ENCODE measurements at regions not wholly inside any gene's neighbourhood (a gene's known extent, or its start where the extent isn't known, plus 50 kb on each side); places are given as distances from the start of the nearest gene placed in this dataset.
"Not testable (repeated sequence)": the region's sequence is repeated elsewhere in the genome, so short reads cannot be mapped to it uniquely, and the experiment has no call there.

GRCh38 chr5:36423578-36424307 is 122.0 kb upstream of the RANBP3L start:
- DNase-seq (ENCODE audit: low spot score): no peak

GRCh38 chr5:36426070-36426469 is 124.4 kb upstream of the RANBP3L start:
- not testable (repeated sequence) for DNase-seq (ENCODE audit: low spot score)

GRCh38 chr5:36435516-36435915 is 133.8 kb upstream of the RANBP3L start:
- no peak for DNase-seq (ENCODE audit: low spot score)

- no peak for DNase-seq (ENCODE audit: low spot score)
Observed at GRCh38 chr5:36436306-36436705, 134.6 kb upstream of the RANBP3L start.

- DNase-seq (ENCODE audit: low spot score): no peak
Observed at GRCh38 chr5:36438765-36439561, 137.3 kb upstream of the RANBP3L start.

GRCh38 chr5:36440300-36440699 is 138.6 kb upstream of the RANBP3L start:
- no peak for DNase-seq (ENCODE audit: low spot score)

- no peak for DNase-seq (ENCODE audit: low spot score)
Observed at GRCh38 chr5:36441280-36441679, 139.6 kb upstream of the RANBP3L start.

GRCh38 chr5:36442352-36442751 is 140.7 kb upstream of the RANBP3L start:
- no peak for DNase-seq (ENCODE audit: low spot score)

- DNase-seq (ENCODE audit: low spot score): no peak
Observed at GRCh38 chr5:36442796-36443195, 141.1 kb upstream of the RANBP3L start.

GRCh38 chr5:36443941-36444340 is 142.2 kb upstream of the RANBP3L start:
- DNase-seq (ENCODE audit: low spot score): no peak

GRCh38 chr5:36444582-36445418 is 143.1 kb upstream of the RANBP3L start:
- DNase-seq (ENCODE audit: low spot score): no peak

GRCh38 chr5:36447776-36448175 is 146.1 kb upstream of the RANBP3L start:
- DNase-seq (ENCODE audit: low spot score): no peak

- no peak for DNase-seq (ENCODE audit: low spot score)
Observed at GRCh38 chr5:36450229-36451014, 148.7 kb upstream of the RANBP3L start.

GRCh38 chr5:36452424-36453006 is 150.8 kb upstream of the RANBP3L start:
- no peak for DNase-seq (ENCODE audit: low spot score)

GRCh38 chr5:36457511-36458270 is 148.7 kb upstream of the SLC1A3 start:
- DNase-seq (ENCODE audit: low spot score): no peak

GRCh38 chr5:36458746-36459145 is 147.7 kb upstream of the SLC1A3 start:
- DNase-seq (ENCODE audit: low spot score): no peak

- no peak for DNase-seq (ENCODE audit: low spot score)
Observed at GRCh38 chr5:36459176-36460135, 146.9 kb upstream of the SLC1A3 start.

- DNase-seq (ENCODE audit: low spot score): no peak
Observed at GRCh38 chr5:36462295-36463021, 143.9 kb upstream of the SLC1A3 start.

Measured in SK-N-DZ (cell line).